Renal cortex interstitium (tissue), 11 donors: ENCODE measurements at regions not wholly inside any gene's neighbourhood (a gene's known extent, or its start where the extent isn't known, plus 50 kb on each side); places are given as distances from the start of the nearest gene placed in this dataset.

Source experiments
- DNase-seq, 11 donors: peaks; one replicate each; pipeline ENCODE4 v3.0.0-alpha.2; 2013; ENCODE audit warnings: low read depth in 9 of 11, low spot score in 4 of 11; ENCODE audit errors: extremely low read depth in 1 of 11

GRCh38 chr7:10015687-10016086 is 958.0 kb upstream of the PHF14 start:
- DNase-seq = no peak

GRCh38 chr7:10022480-10022879 is 951.2 kb upstream of the PHF14 start:
- no peak for DNase-seq

GRCh38 chr7:10022957-10023356 is 950.7 kb upstream of the PHF14 start:
- peak in 3 of 11 donors; percentile 1 to 4 (median 3) for DNase-seq

GRCh38 chr7:10034843-10035556 is 938.7 kb upstream of the PHF14 start:
- no peak for DNase-seq

- DNase-seq = no peak
Observed at GRCh38 chr7:10036693-10037092, 937.0 kb upstream of the PHF14 start.

- no peak for DNase-seq
Observed at GRCh38 chr7:10038351-10038750, 935.3 kb upstream of the PHF14 start.

GRCh38 chr7:10040674-10041073 is 933.0 kb upstream of the PHF14 start:
- no peak for DNase-seq

GRCh38 chr7:10070899-10071298 is 902.8 kb upstream of the PHF14 start:
- no peak for DNase-seq

- DNase-seq = no peak
Observed at GRCh38 chr7:10075866-10076265, 897.8 kb upstream of the PHF14 start.

- DNase-seq = no peak
Observed at GRCh38 chr7:10076660-10077300, 896.9 kb upstream of the PHF14 start.

- no peak for DNase-seq
Observed at GRCh38 chr7:10079572-10079971, 894.1 kb upstream of the PHF14 start.

GRCh38 chr7:10082896-10083295 is 890.8 kb upstream of the PHF14 start:
- DNase-seq = no peak

- DNase-seq = no peak
Observed at GRCh38 chr7:10083766-10084165, 889.9 kb upstream of the PHF14 start.

GRCh38 chr7:10085231-10085630 is 888.4 kb upstream of the PHF14 start:
- DNase-seq = no peak

GRCh38 chr7:10100572-10100971 is 873.1 kb upstream of the PHF14 start:
- no peak for DNase-seq

GRCh38 chr7:10101351-10101750 is 872.3 kb upstream of the PHF14 start:
- no peak for DNase-seq

- no peak for DNase-seq
Observed at GRCh38 chr7:10104292-10104691, 869.4 kb upstream of the PHF14 start.

- no peak for DNase-seq
Observed at GRCh38 chr7:10106609-10107008, 867.1 kb upstream of the PHF14 start.

- DNase-seq = no peak
Observed at GRCh38 chr7:10116511-10116910, 857.2 kb upstream of the PHF14 start.

GRCh38 chr7:10117815-10118214 is 855.9 kb upstream of the PHF14 start:
- no peak for DNase-seq

GRCh38 chr7:10120936-10121335 is 852.7 kb upstream of the PHF14 start:
- no peak for DNase-seq
